ENCODE measurements at regions not wholly inside any gene's neighbourhood (a gene's known extent, or its start where the extent isn't known, plus 50 kb on each side); places are given as distances from the start of the nearest gene placed in this dataset.

GRCh38 chr6:80903711-80904110, 797.2 kb downstream of the BCKDHB start:
- Mint-ChIP-seq H3K9me3 (ENCODE audit: unreplicated experiment) (peaks cover 5% of the 10 kb centered on the region), H3K27me3 (ENCODE audit: unreplicated experiment) (no peaks in the 10 kb centered on the region), H3K4me3 (ENCODE audit: unreplicated experiment) (no peak overlapping the region), H3K27ac (ENCODE audit: unreplicated experiment) (no peak overlapping the region), H3K4me1 (ENCODE audit: low read depth, unreplicated experiment) (no peaks in the 10 kb centered on the region), H3K36me3 (ENCODE audit: unreplicated experiment) (peaks cover 5% of the 10 kb centered on the region)
- no peak for DNase-seq
- TF ChIP-seq, protein P1, sequence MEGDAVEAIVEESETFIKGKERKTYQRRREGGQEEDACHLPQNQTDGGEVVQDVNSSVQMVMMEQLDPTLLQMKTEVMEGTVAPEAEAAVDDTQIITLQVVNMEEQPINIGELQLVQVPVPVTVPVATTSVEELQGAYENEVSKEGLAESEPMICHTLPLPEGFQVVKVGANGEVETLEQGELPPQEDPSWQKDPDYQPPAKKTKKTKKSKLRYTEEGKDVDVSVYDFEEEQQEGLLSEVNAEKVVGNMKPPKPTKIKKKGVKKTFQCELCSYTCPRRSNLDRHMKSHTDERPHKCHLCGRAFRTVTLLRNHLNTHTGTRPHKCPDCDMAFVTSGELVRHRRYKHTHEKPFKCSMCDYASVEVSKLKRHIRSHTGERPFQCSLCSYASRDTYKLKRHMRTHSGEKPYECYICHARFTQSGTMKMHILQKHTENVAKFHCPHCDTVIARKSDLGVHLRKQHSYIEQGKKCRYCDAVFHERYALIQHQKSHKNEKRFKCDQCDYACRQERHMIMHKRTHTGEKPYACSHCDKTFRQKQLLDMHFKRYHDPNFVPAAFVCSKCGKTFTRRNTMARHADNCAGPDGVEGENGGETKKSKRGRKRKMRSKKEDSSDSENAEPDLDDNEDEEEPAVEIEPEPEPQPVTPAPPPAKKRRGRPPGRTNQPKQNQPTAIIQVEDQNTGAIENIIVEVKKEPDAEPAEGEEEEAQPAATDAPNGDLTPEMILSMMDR (IDR thresholded peaks at IDR 0.05; ENCODE audit: partially characterized antibody, unreplicated experiment) = no peak

- TF ChIP-seq, protein P1 (IDR thresholded peaks at IDR 0.05; ENCODE audit: partially characterized antibody, unreplicated experiment) = no peak
- Mint-ChIP-seq H3K36me3 (ENCODE audit: unreplicated experiment) (no peaks in the 10 kb centered on the region), H3K4me3 (ENCODE audit: unreplicated experiment) (no peak overlapping the region), H3K27me3 (ENCODE audit: unreplicated experiment) (no peaks in the 10 kb centered on the region), H3K9me3 (ENCODE audit: unreplicated experiment) (peaks cover 2% of the 10 kb centered on the region), H3K27ac (ENCODE audit: unreplicated experiment) (no peak overlapping the region), H3K4me1 (ENCODE audit: low read depth, unreplicated experiment) (no peaks in the 10 kb centered on the region)
- no peak for DNase-seq
Observed at GRCh38 chr6:80886475-80886874, 780.0 kb downstream of the BCKDHB start.

DNA sequence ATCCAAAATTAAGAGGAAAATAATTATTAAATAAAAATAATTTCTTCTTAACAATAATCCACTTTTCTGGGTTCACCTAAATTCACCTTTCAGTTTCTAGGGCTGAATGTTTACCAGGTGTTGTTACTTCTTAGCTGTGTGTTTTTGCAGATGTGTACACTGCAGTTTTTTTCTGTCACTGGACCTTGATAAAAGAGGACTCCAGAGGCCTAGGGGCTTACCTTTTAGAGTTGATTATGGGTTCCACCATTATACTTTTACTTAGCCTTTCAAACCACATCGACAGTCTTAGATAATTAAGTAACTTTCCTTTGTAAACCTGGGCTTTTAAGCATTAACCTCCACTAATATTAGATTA, 766.5 kb downstream of the BCKDHB start:
- Mint-ChIP-seq H3K36me3 (ENCODE audit: unreplicated experiment) (peaks cover 4% of the 10 kb centered on the region), H3K27me3 (ENCODE audit: unreplicated experiment) (no peaks in the 10 kb centered on the region), H3K9me3 (ENCODE audit: unreplicated experiment) (peaks cover 1% of the 10 kb centered on the region), H3K27ac (ENCODE audit: unreplicated experiment) (no peak overlapping the region), H3K4me3 (ENCODE audit: unreplicated experiment) (no peak overlapping the region), H3K4me1 (ENCODE audit: low read depth, unreplicated experiment) (no peaks in the 10 kb centered on the region)
- TF ChIP-seq, protein P1 (IDR thresholded peaks at IDR 0.05; ENCODE audit: partially characterized antibody, unreplicated experiment) = no peak
- no peak for DNase-seq

DNA sequence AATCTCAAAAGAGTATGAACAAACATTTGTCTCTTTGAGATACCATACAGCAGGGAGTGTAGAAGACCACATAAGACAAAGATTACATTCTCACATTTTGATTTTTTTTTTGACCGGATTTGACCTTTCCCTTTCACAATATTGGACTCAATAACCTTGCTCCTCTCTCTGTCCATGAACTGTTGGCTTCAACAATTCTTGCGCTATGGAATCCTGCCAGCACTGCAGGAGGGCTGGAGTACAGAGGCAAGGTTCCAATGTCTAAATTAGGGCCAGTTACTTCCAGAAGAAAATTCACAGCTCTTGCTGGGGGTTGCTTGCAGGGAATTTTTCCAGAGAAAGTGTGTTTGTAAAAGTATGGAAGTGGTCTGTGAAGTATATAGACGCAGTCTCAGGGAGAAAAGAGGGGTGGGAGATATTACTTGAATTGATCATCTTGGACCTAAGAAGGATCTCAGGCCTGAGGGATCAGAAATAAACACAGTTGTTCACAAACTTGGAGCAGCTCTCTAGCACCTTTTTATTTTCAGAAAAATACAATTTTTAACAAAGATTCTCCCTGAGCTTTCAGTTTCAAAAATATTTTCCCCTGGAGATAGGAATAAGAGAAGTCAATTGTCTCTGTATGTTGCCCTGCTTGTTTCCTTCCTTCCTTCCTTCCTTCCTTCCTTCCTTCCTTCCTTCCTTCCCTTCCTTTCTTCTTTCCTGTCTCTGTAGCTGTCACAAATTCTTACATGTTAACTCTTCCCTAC, 765.9 kb downstream of the BCKDHB start:
- no peak for DNase-seq
- Mint-ChIP-seq H3K4me1 (ENCODE audit: low read depth, unreplicated experiment) (no peaks in the 10 kb centered on the region), H3K27me3 (ENCODE audit: unreplicated experiment) (no peaks in the 10 kb centered on the region), H3K4me3 (ENCODE audit: unreplicated experiment) (no peak overlapping the region), H3K27ac (ENCODE audit: unreplicated experiment) (no peak overlapping the region), H3K36me3 (ENCODE audit: unreplicated experiment) (peaks cover under 1% of the 10 kb centered on the region), H3K9me3 (ENCODE audit: unreplicated experiment) (peaks cover 1% of the 10 kb centered on the region)
- TF ChIP-seq, protein P1 (IDR thresholded peaks at IDR 0.05; ENCODE audit: partially characterized antibody, unreplicated experiment) = no peak

- H3K27me3 Mint-ChIP-seq (ENCODE audit: unreplicated experiment) = peaks cover 3% of the 10 kb centered on the region
Observed at GRCh38 chr6:80862756-80863155, 756.3 kb downstream of the BCKDHB start.

More at GRCh38 chr6:80862756-80863155, 756.3 kb downstream of the BCKDHB start:
- TF ChIP-seq, protein P1 (IDR thresholded peaks at IDR 0.05; ENCODE audit: partially characterized antibody, unreplicated experiment) = no peak
- H3K27ac Mint-ChIP-seq (ENCODE audit: unreplicated experiment) = no peak overlapping the region
- no peak for DNase-seq
- H3K4me1 Mint-ChIP-seq (ENCODE audit: low read depth, unreplicated experiment) = no peaks in the 10 kb centered on the region
- no peaks in the 10 kb centered on the region for H3K9me3 Mint-ChIP-seq (ENCODE audit: unreplicated experiment)
- H3K36me3 Mint-ChIP-seq (ENCODE audit: unreplicated experiment) = no peaks in the 10 kb centered on the region
- H3K4me3 Mint-ChIP-seq (ENCODE audit: unreplicated experiment) = no peak overlapping the region

Measured in glutamatergic neuron (in vitro differentiated cells).